HL-60 (cell line): ENCODE measurements at regions not wholly inside any gene's neighbourhood (a gene's known extent, or its start where the extent isn't known, plus 50 kb on each side); places are given as distances from the start of the nearest gene placed in this dataset.

ENCODE experiments used
- DNase-seq, 2 experiments: peaks; one replicate each; pipeline ENCODE4 v3.0.0-alpha.2; 2010 to 2020; ENCODE audit warnings: low read depth in 1 of 2, low spot score in 1 of 2
- H3K27ac ChIP-seq: fragments of 250-450 bp; sonication (Bioruptor Pico); replicated peaks from 2 replicates; pipeline ENCODE4 v1.5.1; 2020; ENCODE audit warnings: mild to moderate bottlenecking, moderate library complexity
- H3K27me3 ChIP-seq: fragments of 250-450 bp; sonication (Bioruptor Pico); 2 replicates; pipeline ENCODE4 v1.5.1; 2021; ENCODE audit warnings: mild to moderate bottlenecking, moderate library complexity; ENCODE audit not compliant: insufficient read depth, poor library complexity, severe bottlenecking
- H3K4me3 ChIP-seq: replicated peaks from 2 replicates; pipeline ENCODE4 v1.5.1; 2011; ENCODE audit warnings: mild to moderate bottlenecking, control low read depth, low read length; ENCODE audit not compliant: insufficient read depth
- CTCF ChIP-seq: IDR thresholded peaks from one replicate; pipeline ENCODE4 v1.5.1; 2011; ENCODE audit warnings: low read length, control low read depth, inconsistent platforms; ENCODE audit not compliant: insufficient read depth
- GABPA ChIP-seq: IDR thresholded peaks from 2 replicates; pipeline ENCODE4 v1.6.1; 2012; ENCODE audit warnings: low read depth
- POLR2AphosphoS5 ChIP-seq: IDR thresholded peaks from 2 replicates; pipeline ENCODE4 v1.6.1; 2012; ENCODE audit warnings: low read depth
- REST ChIP-seq: IDR thresholded peaks from 2 replicates; pipeline ENCODE4 v1.6.1; 2012; ENCODE audit warnings: low read depth; ENCODE audit not compliant: insufficient replicate concordance
- SPI1 ChIP-seq: IDR thresholded peaks from 2 replicates; pipeline ENCODE4 v1.6.1; 2012; ENCODE audit warnings: low read depth, mild to moderate bottlenecking, borderline replicate concordance

GRCh38 chr10:36494371-36494770 lies 631.0 kb upstream of the ANKRD30A start:
- Histone ChIP-seq H3K27ac (no peak overlapping the region), H3K4me3 (no peak overlapping the region), H3K27me3 (no peaks in the 10 kb centered on the region)
- no peak for TF ChIP-seq REST
- no peak for TF ChIP-seq POLR2AphosphoS5
- no peak for TF ChIP-seq CTCF
- TF ChIP-seq GABPA = no peak
- TF ChIP-seq SPI1 = no peak
- DNase-seq = no peak

- Histone ChIP-seq H3K27ac (no peak overlapping the region), H3K27me3 (no peaks in the 10 kb centered on the region), H3K4me3 (no peak overlapping the region)
- DNase-seq = no peak
- TF ChIP-seq CTCF = no peak
- no peak for TF ChIP-seq SPI1
- TF ChIP-seq POLR2AphosphoS5 = no peak
- no peak for TF ChIP-seq REST
- no peak for TF ChIP-seq GABPA
Measured at GRCh38 chr10:36493516-36493880, 631.9 kb upstream of the ANKRD30A start.

GRCh38 chr10:36492590-36493515 lies 632.5 kb upstream of the ANKRD30A start:
- no peaks in the 10 kb centered on the region for H3K27me3 ChIP-seq
- no peak for TF ChIP-seq POLR2AphosphoS5
- TF ChIP-seq CTCF = no peak
- no peak for TF ChIP-seq GABPA
- no peak for TF ChIP-seq SPI1
- no peak for TF ChIP-seq REST
- H3K4me3 ChIP-seq = no peak overlapping the region
- H3K27ac ChIP-seq = no peak overlapping the region
- no peak for DNase-seq
